ENCODE measurements at regions not wholly inside any gene's neighbourhood (a gene's known extent, or its start where the extent isn't known, plus 50 kb on each side); places are given as distances from the start of the nearest gene placed in this dataset.
"Not testable (repeated sequence)": the region's sequence is repeated elsewhere in the genome, so short reads cannot be mapped to it uniquely, and the experiment has no call there.

DNA sequence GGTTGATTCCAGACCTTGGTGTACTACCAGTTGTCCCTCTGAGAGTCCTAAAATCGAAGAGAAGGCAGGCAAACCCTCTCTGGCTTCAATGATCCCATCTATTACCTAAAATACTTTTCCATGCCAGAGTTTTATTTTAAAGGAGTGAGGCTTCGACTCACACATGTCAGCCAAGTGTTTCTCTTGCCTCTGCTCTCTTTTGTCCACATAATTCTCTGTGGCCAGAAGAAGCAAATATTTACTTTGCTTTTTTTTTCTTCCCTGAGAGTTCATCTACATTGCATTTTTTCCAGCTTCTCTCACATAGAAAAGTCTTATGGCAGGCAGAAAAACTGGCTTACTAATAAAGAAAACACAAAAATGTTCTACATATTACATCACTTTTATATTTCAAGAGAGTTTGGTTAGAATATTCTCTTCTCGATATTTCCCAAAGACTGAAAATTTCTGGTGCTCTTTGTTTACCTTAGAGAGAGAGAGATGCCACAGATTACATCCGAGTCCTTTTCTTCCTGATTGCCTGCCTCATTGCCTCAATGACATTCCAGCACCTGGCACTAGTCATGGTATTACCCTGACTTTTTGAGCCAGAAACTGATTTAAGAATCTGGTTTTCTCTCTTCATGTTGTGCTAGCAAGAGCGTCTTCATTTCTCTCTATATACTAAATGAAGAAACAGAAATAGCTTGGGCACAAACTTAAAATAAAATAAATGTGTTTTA, 170.3 kb upstream of the FAM174A start:
- no CpG with 5 or more reads among the region's 5 CpGs for WGBS, 2 donors (ENCODE audit: extremely low coverage in 2 of 2, insufficient read length in 2 of 2, insufficient replicate concordance in 1 of 2)

DNA sequence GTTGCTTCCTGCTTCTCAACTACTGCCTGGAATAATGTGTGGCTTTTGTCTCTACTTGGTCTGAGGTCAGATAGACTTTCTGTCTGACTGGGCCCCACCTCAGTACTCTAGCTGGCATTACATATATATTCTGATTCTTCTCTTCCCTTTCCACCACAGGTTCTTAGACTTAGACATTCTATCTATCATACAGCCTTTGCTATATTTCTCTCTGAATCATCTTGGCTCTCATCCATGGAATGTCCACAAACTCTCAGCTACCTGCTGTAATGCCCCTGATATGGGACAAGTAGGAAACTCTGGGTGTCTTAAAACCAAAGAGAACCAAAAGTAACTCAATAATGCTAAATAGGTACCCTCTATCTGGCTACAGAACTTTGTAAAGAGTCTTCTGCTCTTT, 170.8 kb upstream of the FAM174A start:
- not testable (repeated sequence) for H3K27ac ChIP-seq (replicated peaks; ENCODE audit: low read length); H3K4ac ChIP-seq (ENCODE audit: low read length); H2BK120ac ChIP-seq (ENCODE audit: low read depth, low read length); H2BK15ac ChIP-seq (ENCODE audit: low read length); H3K18ac ChIP-seq (ENCODE audit: low read length); H3K9me3 ChIP-seq (replicated peaks in 1 of 2; ENCODE audit: control insufficient read depth in 2 of 2, insufficient read depth in 1 of 2, low read depth in 1 of 2, low read length in 2 of 2); DNase-seq (ENCODE audit: low spot score); H4K8ac ChIP-seq (ENCODE audit: low read depth, low read length); H2BK12ac ChIP-seq (ENCODE audit: low read length); H2AFZ ChIP-seq (ENCODE audit: low read length); H3K36me3 ChIP-seq (replicated peaks in 1 of 2; ENCODE audit: control insufficient read depth in 2 of 2, insufficient read depth in 2 of 2, low read length in 2 of 2); H3K14ac ChIP-seq (ENCODE audit: low read length); H4K91ac ChIP-seq (ENCODE audit: low read depth, low read length, poor library complexity); H3K9ac ChIP-seq (ENCODE audit: low read depth, low read length, poor library complexity); H2AK5ac ChIP-seq (ENCODE audit: low read depth, low read length); H3K4me3 ChIP-seq (ENCODE audit: low read length in 2 of 2); H3K23ac ChIP-seq (ENCODE audit: low read depth, low read length, poor library complexity); H3K79me1 ChIP-seq (ENCODE audit: low read depth, low read length); H2BK5ac ChIP-seq (ENCODE audit: low read length); H3K4me1 ChIP-seq (ENCODE audit: control insufficient read depth in 2 of 2, insufficient read depth in 1 of 2, low read depth in 1 of 2, low read length in 2 of 2); H3K4me2 ChIP-seq (ENCODE audit: insufficient read depth, low read length, poor library complexity, severe bottlenecking); H3K27me3 ChIP-seq (ENCODE audit: control insufficient read depth in 3 of 3, insufficient read depth in 3 of 3, low read depth in 1 of 3, low read length in 3 of 3)

More for the DNA sequence above, 170.3 kb upstream of the FAM174A start:
- H2BK15ac ChIP-seq (ENCODE audit: low read length); H3K36me3 ChIP-seq (replicated peaks in 1 of 2; ENCODE audit: control insufficient read depth in 2 of 2, insufficient read depth in 2 of 2, low read length in 2 of 2); H3K4me1 ChIP-seq (ENCODE audit: control insufficient read depth in 2 of 2, insufficient read depth in 1 of 2, low read depth in 1 of 2, low read length in 2 of 2); H4K91ac ChIP-seq (ENCODE audit: low read depth, low read length, poor library complexity); H3K14ac ChIP-seq (ENCODE audit: low read length); H3K27ac ChIP-seq (replicated peaks; ENCODE audit: low read length); H3K9ac ChIP-seq (ENCODE audit: low read depth, low read length, poor library complexity); H2BK5ac ChIP-seq (ENCODE audit: low read length); H3K9me3 ChIP-seq (replicated peaks in 1 of 2; ENCODE audit: control insufficient read depth in 2 of 2, insufficient read depth in 1 of 2, low read depth in 1 of 2, low read length in 2 of 2); H3K4me3 ChIP-seq (ENCODE audit: low read length in 2 of 2); DNase-seq (ENCODE audit: low spot score); H3K27me3 ChIP-seq (ENCODE audit: control insufficient read depth in 3 of 3, insufficient read depth in 3 of 3, low read depth in 1 of 3, low read length in 3 of 3); H2AFZ ChIP-seq (ENCODE audit: low read length); H3K23ac ChIP-seq (ENCODE audit: low read depth, low read length, poor library complexity); H2AK5ac ChIP-seq (ENCODE audit: low read depth, low read length); H3K18ac ChIP-seq (ENCODE audit: low read length); H4K8ac ChIP-seq (ENCODE audit: low read depth, low read length); H2BK12ac ChIP-seq (ENCODE audit: low read length); H3K4me2 ChIP-seq (ENCODE audit: insufficient read depth, low read length, poor library complexity, severe bottlenecking); H3K79me1 ChIP-seq (ENCODE audit: low read depth, low read length); H2BK120ac ChIP-seq (ENCODE audit: low read depth, low read length); H3K4ac ChIP-seq (ENCODE audit: low read length): not testable (repeated sequence)

DNA sequence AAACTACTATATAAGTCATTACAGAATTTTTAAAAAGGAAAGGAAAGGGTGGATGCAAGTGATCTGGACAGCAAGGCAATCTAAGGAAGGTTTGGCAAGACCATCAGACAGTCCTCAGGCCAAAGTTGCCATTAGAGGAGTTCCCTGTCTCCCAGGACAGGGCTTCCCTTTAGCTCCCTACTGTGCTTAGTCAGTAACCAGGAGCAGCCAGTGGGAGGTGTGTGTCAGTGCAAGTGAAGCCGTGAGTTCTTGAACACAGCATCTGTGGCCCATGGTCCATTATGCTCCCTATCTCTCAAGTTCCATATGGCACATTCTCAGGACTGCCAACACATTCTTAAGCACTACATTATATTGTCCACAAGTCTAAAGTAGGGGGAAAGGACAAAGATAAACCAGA, 175.2 kb upstream of the FAM174A start:
- not testable (repeated sequence) for H3K27me3 ChIP-seq (ENCODE audit: control insufficient read depth in 3 of 3, insufficient read depth in 3 of 3, low read depth in 1 of 3, low read length in 3 of 3); H3K79me1 ChIP-seq (ENCODE audit: low read depth, low read length); H3K14ac ChIP-seq (ENCODE audit: low read length); H3K4ac ChIP-seq (ENCODE audit: low read length); H3K9me3 ChIP-seq (replicated peaks in 1 of 2; ENCODE audit: control insufficient read depth in 2 of 2, insufficient read depth in 1 of 2, low read depth in 1 of 2, low read length in 2 of 2); H3K9ac ChIP-seq (ENCODE audit: low read depth, low read length, poor library complexity); H3K36me3 ChIP-seq (replicated peaks in 1 of 2; ENCODE audit: control insufficient read depth in 2 of 2, insufficient read depth in 2 of 2, low read length in 2 of 2); H4K8ac ChIP-seq (ENCODE audit: low read depth, low read length); H3K4me2 ChIP-seq (ENCODE audit: insufficient read depth, low read length, poor library complexity, severe bottlenecking); H2BK120ac ChIP-seq (ENCODE audit: low read depth, low read length); H3K4me3 ChIP-seq (ENCODE audit: low read length in 2 of 2); DNase-seq (ENCODE audit: low spot score); H2BK5ac ChIP-seq (ENCODE audit: low read length); H3K23ac ChIP-seq (ENCODE audit: low read depth, low read length, poor library complexity); H3K27ac ChIP-seq (replicated peaks; ENCODE audit: low read length); H3K18ac ChIP-seq (ENCODE audit: low read length); H2BK12ac ChIP-seq (ENCODE audit: low read length); H2AFZ ChIP-seq (ENCODE audit: low read length); H2BK15ac ChIP-seq (ENCODE audit: low read length); H3K4me1 ChIP-seq (ENCODE audit: control insufficient read depth in 2 of 2, insufficient read depth in 1 of 2, low read depth in 1 of 2, low read length in 2 of 2); H2AK5ac ChIP-seq (ENCODE audit: low read depth, low read length); H4K91ac ChIP-seq (ENCODE audit: low read depth, low read length, poor library complexity)
- no CpG with 5 or more reads among the region's 1 CpG for WGBS, 2 donors (ENCODE audit: extremely low coverage in 2 of 2, insufficient read length in 2 of 2, insufficient replicate concordance in 1 of 2)

DNA sequence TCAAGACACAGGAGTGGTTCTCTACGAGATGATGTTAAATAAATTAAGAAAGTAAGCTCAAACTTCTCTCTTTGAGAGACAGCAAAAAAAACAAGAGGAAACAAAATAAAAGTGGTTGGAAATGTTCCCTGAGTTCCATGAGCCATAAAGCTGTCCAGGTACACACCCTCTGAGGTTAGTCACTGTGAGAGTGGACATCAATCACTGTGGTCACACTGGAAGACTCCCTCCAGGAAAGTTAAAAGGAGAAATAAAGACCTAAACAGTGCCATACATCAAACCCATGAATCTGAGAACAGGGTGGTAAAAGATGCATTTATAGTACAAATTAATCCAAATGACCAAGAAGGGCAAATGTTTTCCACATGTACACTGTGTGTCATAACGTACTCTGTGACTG, 188.9 kb upstream of the FAM174A start:
- not testable (repeated sequence) for H2BK15ac ChIP-seq (ENCODE audit: low read length); H3K4me3 ChIP-seq (ENCODE audit: low read length in 2 of 2); H3K4ac ChIP-seq (ENCODE audit: low read length); H4K91ac ChIP-seq (ENCODE audit: low read depth, low read length, poor library complexity); H3K9me3 ChIP-seq (replicated peaks in 1 of 2; ENCODE audit: control insufficient read depth in 2 of 2, insufficient read depth in 1 of 2, low read depth in 1 of 2, low read length in 2 of 2); H2BK12ac ChIP-seq (ENCODE audit: low read length); H3K27me3 ChIP-seq (ENCODE audit: control insufficient read depth in 3 of 3, insufficient read depth in 3 of 3, low read depth in 1 of 3, low read length in 3 of 3); H4K8ac ChIP-seq (ENCODE audit: low read depth, low read length); H3K79me1 ChIP-seq (ENCODE audit: low read depth, low read length); H2AFZ ChIP-seq (ENCODE audit: low read length); H3K9ac ChIP-seq (ENCODE audit: low read depth, low read length, poor library complexity); H2BK5ac ChIP-seq (ENCODE audit: low read length); H2BK120ac ChIP-seq (ENCODE audit: low read depth, low read length); H3K18ac ChIP-seq (ENCODE audit: low read length); H3K36me3 ChIP-seq (replicated peaks in 1 of 2; ENCODE audit: control insufficient read depth in 2 of 2, insufficient read depth in 2 of 2, low read length in 2 of 2); H2AK5ac ChIP-seq (ENCODE audit: low read depth, low read length); H3K4me2 ChIP-seq (ENCODE audit: insufficient read depth, low read length, poor library complexity, severe bottlenecking); H3K27ac ChIP-seq (replicated peaks; ENCODE audit: low read length); H3K23ac ChIP-seq (ENCODE audit: low read depth, low read length, poor library complexity); H3K4me1 ChIP-seq (ENCODE audit: control insufficient read depth in 2 of 2, insufficient read depth in 1 of 2, low read depth in 1 of 2, low read length in 2 of 2); DNase-seq (ENCODE audit: low spot score); H3K14ac ChIP-seq (ENCODE audit: low read length)
- no CpG with 5 or more reads among the region's 2 CpGs for WGBS, 2 donors (ENCODE audit: extremely low coverage in 2 of 2, insufficient read length in 2 of 2, insufficient replicate concordance in 1 of 2)
